ENCODE measurements at regions not wholly inside any gene's neighbourhood (a gene's known extent, or its start where the extent isn't known, plus 50 kb on each side); places are given as distances from the start of the nearest gene placed in this dataset.

GRCh38 chr5:34587355-34588241 is 68.5 kb upstream of the RAI14 start (continued):
- TF ChIP-seq PCBP1 (IDR thresholded peaks at IDR 0.05; ENCODE audit: low read depth, low read length, poor library complexity, severe bottlenecking) (no peak), ILF3 (IDR thresholded peaks at IDR 0.05; ENCODE audit: borderline replicate concordance) (no peak), RBM34 (IDR thresholded peaks at IDR 0.05; ENCODE audit: borderline replicate concordance, insufficient read depth, low read length) (no peak), ZNF354B (CRISPR knock-in tag; IDR thresholded peaks at IDR 0.05) (no peak), C11orf30 (IDR thresholded peaks at IDR 0.05; ENCODE audit: low read depth) (peak; percentile 99), ZNF280B (CRISPR knock-in tag; IDR thresholded peaks at IDR 0.05) (no peak), BRF1 (IDR thresholded peaks at IDR 0.05; ENCODE audit: borderline replicate concordance, extremely low read depth, insufficient read length) (no peak), ZNF583 (CRISPR knock-in tag; IDR thresholded peaks at IDR 0.05) (no peak), STAT6 (CRISPR knock-in tag; IDR thresholded peaks at IDR 0.05) (no peak), MEF2A (IDR thresholded peaks at IDR 0.05; ENCODE audit: control insufficient read depth, low read depth, low read length) (no peak), IRF2 (CRISPR knock-in tag; IDR thresholded peaks at IDR 0.05) (no peak), XRCC3 (IDR thresholded peaks at IDR 0.05) (no peak), MLX (CRISPR knock-in tag; conservative IDR thresholded peaks at IDR 0.05) (no peak), RBFOX2 (IDR thresholded peaks at IDR 0.05; ENCODE audit: low read depth, low read length) (peak; percentile 42; the same call in 1 of the 2 replicates), SPI1 (IDR thresholded peaks at IDR 0.05; ENCODE audit: borderline replicate concordance, low read depth, low read length) (peak; percentile 92), ZNF76 (CRISPR knock-in tag; IDR thresholded peaks at IDR 0.05; ENCODE audit: borderline replicate concordance) (no peak), MXI1 (IDR thresholded peaks at IDR 0.05; ENCODE audit: low read depth, low read length) (no peak), RCOR1 (IDR thresholded peaks at IDR 0.05; ENCODE audit: borderline replicate concordance in 1 of 2, low read depth in 2 of 2, low read length in 2 of 2) (peak; percentile 61 to 91; a peak in 3 of 4 replicates), GABPB1 (CRISPR knock-in tag; IDR thresholded peaks at IDR 0.05) (no peak), GTF2E2 (tag; IDR thresholded peaks at IDR 0.05) (0 out of 2 replicates have a peak, but pooled peaks have one; percentile 55), NFIX (CRISPR knock-in tag; IDR thresholded peaks at IDR 0.05; ENCODE audit: low read depth) (no peak), SMARCE1 (IDR thresholded peaks at IDR 0.05) (peak; percentile 99), POLR2B (IDR thresholded peaks at IDR 0.05; ENCODE audit: low read depth, partially characterized antibody) (peak; percentile 62), RBM14 (IDR thresholded peaks at IDR 0.05; ENCODE audit: borderline replicate concordance, insufficient read depth, low read depth, low read length) (no peak)

All from K562 (cell line).